Endothelial cell (in vitro differentiated cells): ENCODE measurements at regions not wholly inside any gene's neighbourhood (a gene's known extent, or its start where the extent isn't known, plus 50 kb on each side); places are given as distances from the start of the nearest gene placed in this dataset.

Experiments used
- DNase-seq: peaks from one replicate; pipeline ENCODE4 v3.0.0; 2021; ENCODE audit warnings: low spot score
- H3K27ac Mint-ChIP-seq: one replicate; pipeline ENCODE4 v1.8.0; 2021; ENCODE audit warnings: mixed read lengths, inconsistent platforms; ENCODE audit not compliant: unreplicated experiment
- H3K27me3 Mint-ChIP-seq: one replicate; pipeline ENCODE4 v1.8.0; 2021; ENCODE audit warnings: mild to moderate bottlenecking, moderate library complexity, mixed read lengths, inconsistent platforms; ENCODE audit not compliant: unreplicated experiment
- H3K36me3 Mint-ChIP-seq: one replicate; pipeline ENCODE4 v1.8.0; 2021; ENCODE audit warnings: mild to moderate bottlenecking, low read depth, mixed read lengths, inconsistent platforms; ENCODE audit not compliant: unreplicated experiment
- H3K4me1 Mint-ChIP-seq: one replicate; pipeline ENCODE4 v1.8.0; 2021; ENCODE audit warnings: mild to moderate bottlenecking, mixed read lengths, inconsistent platforms; ENCODE audit not compliant: unreplicated experiment
- H3K4me3 Mint-ChIP-seq: one replicate; pipeline ENCODE4 v1.8.0; 2021; ENCODE audit warnings: mild to moderate bottlenecking, mixed read lengths, inconsistent platforms; ENCODE audit not compliant: unreplicated experiment
- H3K9me3 Mint-ChIP-seq: one replicate; pipeline ENCODE4 v1.8.0; 2021; ENCODE audit warnings: mixed read lengths, inconsistent platforms; ENCODE audit not compliant: unreplicated experiment
- TF ChIP-seq, protein P1 (sequence below): fragments of 200-600 bp; sonication (generic); IDR thresholded peaks from one replicate; pipeline ENCODE4 v1.5.0; 2021; ENCODE audit warnings: antibody characterized with exemption; ENCODE audit not compliant: unreplicated experiment

GRCh38 chr2:121123268-121123667 is 161.7 kb downstream of the TFCP2L1 start:
- no peak for DNase-seq

GRCh38 chr2:121124330-121124729 is 160.7 kb downstream of the TFCP2L1 start:
- TF ChIP-seq, protein P1, sequence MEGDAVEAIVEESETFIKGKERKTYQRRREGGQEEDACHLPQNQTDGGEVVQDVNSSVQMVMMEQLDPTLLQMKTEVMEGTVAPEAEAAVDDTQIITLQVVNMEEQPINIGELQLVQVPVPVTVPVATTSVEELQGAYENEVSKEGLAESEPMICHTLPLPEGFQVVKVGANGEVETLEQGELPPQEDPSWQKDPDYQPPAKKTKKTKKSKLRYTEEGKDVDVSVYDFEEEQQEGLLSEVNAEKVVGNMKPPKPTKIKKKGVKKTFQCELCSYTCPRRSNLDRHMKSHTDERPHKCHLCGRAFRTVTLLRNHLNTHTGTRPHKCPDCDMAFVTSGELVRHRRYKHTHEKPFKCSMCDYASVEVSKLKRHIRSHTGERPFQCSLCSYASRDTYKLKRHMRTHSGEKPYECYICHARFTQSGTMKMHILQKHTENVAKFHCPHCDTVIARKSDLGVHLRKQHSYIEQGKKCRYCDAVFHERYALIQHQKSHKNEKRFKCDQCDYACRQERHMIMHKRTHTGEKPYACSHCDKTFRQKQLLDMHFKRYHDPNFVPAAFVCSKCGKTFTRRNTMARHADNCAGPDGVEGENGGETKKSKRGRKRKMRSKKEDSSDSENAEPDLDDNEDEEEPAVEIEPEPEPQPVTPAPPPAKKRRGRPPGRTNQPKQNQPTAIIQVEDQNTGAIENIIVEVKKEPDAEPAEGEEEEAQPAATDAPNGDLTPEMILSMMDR, result no peak
- Mint-ChIP-seq H3K27ac (no peak overlapping the region), H3K9me3 (no peaks in the 10 kb centered on the region), H3K4me3 (no peak overlapping the region), H3K27me3 (peaks cover 5% of the 10 kb centered on the region), H3K4me1 (no peaks in the 10 kb centered on the region), H3K36me3 (no peaks in the 10 kb centered on the region)
- no peak for DNase-seq

More at GRCh38 chr2:121123268-121123667, 161.7 kb downstream of the TFCP2L1 start:
- peaks cover 5% of the 10 kb centered on the region for H3K27me3 Mint-ChIP-seq
- no peaks in the 10 kb centered on the region for H3K4me1 Mint-ChIP-seq
- TF ChIP-seq, protein P1, result no peak
- H3K4me3 Mint-ChIP-seq, result no peak overlapping the region
- H3K27ac Mint-ChIP-seq, result no peak overlapping the region
- H3K36me3 Mint-ChIP-seq, result no peaks in the 10 kb centered on the region
- H3K9me3 Mint-ChIP-seq, result no peaks in the 10 kb centered on the region

DNA sequence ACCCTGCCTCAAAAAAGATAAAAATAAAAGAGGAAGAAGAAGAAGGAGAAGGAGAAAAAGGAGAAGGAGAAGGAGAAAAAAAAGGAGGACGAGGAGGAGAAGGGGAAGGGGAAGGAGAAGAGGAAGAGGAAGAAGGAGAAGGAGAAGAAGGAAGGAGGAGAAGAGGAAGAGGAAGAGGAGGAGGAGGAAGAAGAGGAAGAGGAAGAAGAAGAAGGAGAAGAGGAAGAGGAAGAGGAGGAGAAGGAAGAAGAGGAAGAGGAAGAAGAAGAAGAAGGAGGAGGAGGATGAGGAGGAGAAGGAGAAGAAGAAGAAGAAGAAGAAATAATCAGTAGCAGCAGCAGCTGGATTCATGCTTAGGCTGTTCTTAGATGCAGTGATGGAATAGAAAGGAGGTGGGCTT is 159.7 kb downstream of the TFCP2L1 start:
- H3K27me3 Mint-ChIP-seq, result peaks cover 6% of the 10 kb centered on the region
- no peak overlapping the region for H3K4me3 Mint-ChIP-seq
- H3K27ac Mint-ChIP-seq, result no peak overlapping the region
- TF ChIP-seq, protein P1, result no peak
- DNase-seq, result no peak
- no peaks in the 10 kb centered on the region for H3K4me1 Mint-ChIP-seq
- no peaks in the 10 kb centered on the region for H3K36me3 Mint-ChIP-seq
- H3K9me3 Mint-ChIP-seq, result no peaks in the 10 kb centered on the region

GRCh38 chr2:121128741-121129659 is 156.0 kb downstream of the TFCP2L1 start:
- H3K27me3 Mint-ChIP-seq, result peaks cover 8% of the 10 kb centered on the region
- H3K9me3 Mint-ChIP-seq, result no peaks in the 10 kb centered on the region
- H3K4me1 Mint-ChIP-seq, result peaks cover 6% of the 10 kb centered on the region
- peak; percentile 64 for DNase-seq
- no peak overlapping the region for H3K4me3 Mint-ChIP-seq
- no peak overlapping the region for H3K27ac Mint-ChIP-seq
- TF ChIP-seq, protein P1, result peak; percentile 42
- peaks cover 3% of the 10 kb centered on the region for H3K36me3 Mint-ChIP-seq

DNA sequence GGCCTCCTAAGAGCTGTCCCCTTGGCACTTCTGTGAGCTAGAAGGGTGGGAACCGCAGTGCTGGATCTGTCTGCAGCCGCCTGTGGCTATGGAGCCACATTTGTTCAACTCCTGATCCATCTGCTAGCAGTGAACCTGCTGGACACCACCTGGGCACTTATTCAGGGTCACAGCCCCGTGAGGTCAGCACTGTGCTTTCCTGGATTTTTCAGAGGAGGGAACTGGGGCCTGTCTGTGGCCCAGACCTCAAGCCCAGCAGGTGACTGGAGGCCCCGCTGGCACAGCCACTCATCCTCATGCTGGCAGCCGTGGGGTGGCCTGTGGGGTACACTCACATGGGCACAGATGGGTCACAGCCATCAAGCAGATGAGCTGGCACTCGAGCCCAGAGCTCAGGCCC is 155.3 kb downstream of the TFCP2L1 start:
- peaks cover 8% of the 10 kb centered on the region for H3K4me1 Mint-ChIP-seq
- H3K27ac Mint-ChIP-seq, result no peak overlapping the region
- H3K27me3 Mint-ChIP-seq, result peaks cover 13% of the 10 kb centered on the region
- no peak overlapping the region for H3K4me3 Mint-ChIP-seq
- no peak for DNase-seq
- H3K9me3 Mint-ChIP-seq, result no peaks in the 10 kb centered on the region
- TF ChIP-seq, protein P1, result no peak
- peaks cover 8% of the 10 kb centered on the region for H3K36me3 Mint-ChIP-seq
